Upper lobe of left lung (tissue), 4 donors: ENCODE measurements at regions not wholly inside any gene's neighbourhood (a gene's known extent, or its start where the extent isn't known, plus 50 kb on each side); places are given as distances from the start of the nearest gene placed in this dataset.

Experiments
- POLR2A ChIP-seq, 4 donors: fragments of 450-650 bp; IDR thresholded peaks; one replicate each; pipeline ENCODE4 v1.5.1; 2016 to 2017; ENCODE audit warnings: antibody characterized with exemption in 4 of 4, mild to moderate bottlenecking in 2 of 4
- POLR2AphosphoS5 ChIP-seq, 2 donors: sonication (generic); formaldehyde crosslinking; IDR thresholded peaks; one replicate each; pipeline ENCODE4 v1.5.1; 2017; ENCODE audit warnings: antibody characterized with exemption in 2 of 2
- TF ChIP-seq, protein P1 (sequence below), 6 experiments: fragments of 450-650 bp in 4 of 6; fragments of 200-600 bp in 2 of 6; sonication (generic) in 2 of 6; IDR thresholded peaks; one replicate each; pipeline ENCODE4 v1.5.1; 2016 to 2019; ENCODE audit warnings: antibody characterized with exemption in 6 of 6

- TF ChIP-seq, protein P1, sequence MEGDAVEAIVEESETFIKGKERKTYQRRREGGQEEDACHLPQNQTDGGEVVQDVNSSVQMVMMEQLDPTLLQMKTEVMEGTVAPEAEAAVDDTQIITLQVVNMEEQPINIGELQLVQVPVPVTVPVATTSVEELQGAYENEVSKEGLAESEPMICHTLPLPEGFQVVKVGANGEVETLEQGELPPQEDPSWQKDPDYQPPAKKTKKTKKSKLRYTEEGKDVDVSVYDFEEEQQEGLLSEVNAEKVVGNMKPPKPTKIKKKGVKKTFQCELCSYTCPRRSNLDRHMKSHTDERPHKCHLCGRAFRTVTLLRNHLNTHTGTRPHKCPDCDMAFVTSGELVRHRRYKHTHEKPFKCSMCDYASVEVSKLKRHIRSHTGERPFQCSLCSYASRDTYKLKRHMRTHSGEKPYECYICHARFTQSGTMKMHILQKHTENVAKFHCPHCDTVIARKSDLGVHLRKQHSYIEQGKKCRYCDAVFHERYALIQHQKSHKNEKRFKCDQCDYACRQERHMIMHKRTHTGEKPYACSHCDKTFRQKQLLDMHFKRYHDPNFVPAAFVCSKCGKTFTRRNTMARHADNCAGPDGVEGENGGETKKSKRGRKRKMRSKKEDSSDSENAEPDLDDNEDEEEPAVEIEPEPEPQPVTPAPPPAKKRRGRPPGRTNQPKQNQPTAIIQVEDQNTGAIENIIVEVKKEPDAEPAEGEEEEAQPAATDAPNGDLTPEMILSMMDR (IDR thresholded peaks at IDR 0.05), result no peak
- no peak for TF ChIP-seq POLR2A (IDR thresholded peaks at IDR 0.05)
- TF ChIP-seq POLR2AphosphoS5 (IDR thresholded peaks at IDR 0.05), result no peak
These were observed 249.2 kb downstream of the NR2F1-AS1 start for GRCh38 chr5:93331863-93332262.
